ENCODE measurements at regions not wholly inside any gene's neighbourhood (a gene's known extent, or its start where the extent isn't known, plus 50 kb on each side); places are given as distances from the start of the nearest gene placed in this dataset.

GRCh38 chr3:74387111-74387735, 227.2 kb downstream of the CNTN3 start (continued):
- TF ChIP-seq NFATC4 (CRISPR knock-in tag; IDR thresholded peaks at IDR 0.05) = no peak
- TF ChIP-seq, protein P1, sequence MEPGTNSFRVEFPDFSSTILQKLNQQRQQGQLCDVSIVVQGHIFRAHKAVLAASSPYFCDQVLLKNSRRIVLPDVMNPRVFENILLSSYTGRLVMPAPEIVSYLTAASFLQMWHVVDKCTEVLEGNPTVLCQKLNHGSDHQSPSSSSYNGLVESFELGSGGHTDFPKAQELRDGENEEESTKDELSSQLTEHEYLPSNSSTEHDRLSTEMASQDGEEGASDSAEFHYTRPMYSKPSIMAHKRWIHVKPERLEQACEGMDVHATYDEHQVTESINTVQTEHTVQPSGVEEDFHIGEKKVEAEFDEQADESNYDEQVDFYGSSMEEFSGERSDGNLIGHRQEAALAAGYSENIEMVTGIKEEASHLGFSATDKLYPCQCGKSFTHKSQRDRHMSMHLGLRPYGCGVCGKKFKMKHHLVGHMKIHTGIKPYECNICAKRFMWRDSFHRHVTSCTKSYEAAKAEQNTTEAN (CRISPR knock-in tag; IDR thresholded peaks at IDR 0.05) = no peak
- TF ChIP-seq TCF7 (CRISPR knock-in tag; IDR thresholded peaks at IDR 0.05; ENCODE audit: low read depth) = no peak
- no peak for TF ChIP-seq ZNF138 (CRISPR knock-in tag; conservative IDR thresholded peaks at IDR 0.05)
- TF ChIP-seq, protein P2, sequence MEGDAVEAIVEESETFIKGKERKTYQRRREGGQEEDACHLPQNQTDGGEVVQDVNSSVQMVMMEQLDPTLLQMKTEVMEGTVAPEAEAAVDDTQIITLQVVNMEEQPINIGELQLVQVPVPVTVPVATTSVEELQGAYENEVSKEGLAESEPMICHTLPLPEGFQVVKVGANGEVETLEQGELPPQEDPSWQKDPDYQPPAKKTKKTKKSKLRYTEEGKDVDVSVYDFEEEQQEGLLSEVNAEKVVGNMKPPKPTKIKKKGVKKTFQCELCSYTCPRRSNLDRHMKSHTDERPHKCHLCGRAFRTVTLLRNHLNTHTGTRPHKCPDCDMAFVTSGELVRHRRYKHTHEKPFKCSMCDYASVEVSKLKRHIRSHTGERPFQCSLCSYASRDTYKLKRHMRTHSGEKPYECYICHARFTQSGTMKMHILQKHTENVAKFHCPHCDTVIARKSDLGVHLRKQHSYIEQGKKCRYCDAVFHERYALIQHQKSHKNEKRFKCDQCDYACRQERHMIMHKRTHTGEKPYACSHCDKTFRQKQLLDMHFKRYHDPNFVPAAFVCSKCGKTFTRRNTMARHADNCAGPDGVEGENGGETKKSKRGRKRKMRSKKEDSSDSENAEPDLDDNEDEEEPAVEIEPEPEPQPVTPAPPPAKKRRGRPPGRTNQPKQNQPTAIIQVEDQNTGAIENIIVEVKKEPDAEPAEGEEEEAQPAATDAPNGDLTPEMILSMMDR (IDR thresholded peaks at IDR 0.05) = no peak
- no peak for TF ChIP-seq ZNF423 (CRISPR knock-in tag; IDR thresholded peaks at IDR 0.05)
- TF ChIP-seq ERG (CRISPR knock-in tag; IDR thresholded peaks at IDR 0.05) = no peak
- TF ChIP-seq, protein P3, sequence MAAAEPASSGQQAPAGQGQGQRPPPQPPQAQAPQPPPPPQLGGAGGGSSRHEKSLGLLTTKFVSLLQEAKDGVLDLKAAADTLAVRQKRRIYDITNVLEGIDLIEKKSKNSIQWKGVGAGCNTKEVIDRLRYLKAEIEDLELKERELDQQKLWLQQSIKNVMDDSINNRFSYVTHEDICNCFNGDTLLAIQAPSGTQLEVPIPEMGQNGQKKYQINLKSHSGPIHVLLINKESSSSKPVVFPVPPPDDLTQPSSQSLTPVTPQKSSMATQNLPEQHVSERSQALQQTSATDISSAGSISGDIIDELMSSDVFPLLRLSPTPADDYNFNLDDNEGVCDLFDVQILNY (CRISPR knock-in tag; IDR thresholded peaks at IDR 0.05) = no peak
- TF ChIP-seq, protein P4, sequence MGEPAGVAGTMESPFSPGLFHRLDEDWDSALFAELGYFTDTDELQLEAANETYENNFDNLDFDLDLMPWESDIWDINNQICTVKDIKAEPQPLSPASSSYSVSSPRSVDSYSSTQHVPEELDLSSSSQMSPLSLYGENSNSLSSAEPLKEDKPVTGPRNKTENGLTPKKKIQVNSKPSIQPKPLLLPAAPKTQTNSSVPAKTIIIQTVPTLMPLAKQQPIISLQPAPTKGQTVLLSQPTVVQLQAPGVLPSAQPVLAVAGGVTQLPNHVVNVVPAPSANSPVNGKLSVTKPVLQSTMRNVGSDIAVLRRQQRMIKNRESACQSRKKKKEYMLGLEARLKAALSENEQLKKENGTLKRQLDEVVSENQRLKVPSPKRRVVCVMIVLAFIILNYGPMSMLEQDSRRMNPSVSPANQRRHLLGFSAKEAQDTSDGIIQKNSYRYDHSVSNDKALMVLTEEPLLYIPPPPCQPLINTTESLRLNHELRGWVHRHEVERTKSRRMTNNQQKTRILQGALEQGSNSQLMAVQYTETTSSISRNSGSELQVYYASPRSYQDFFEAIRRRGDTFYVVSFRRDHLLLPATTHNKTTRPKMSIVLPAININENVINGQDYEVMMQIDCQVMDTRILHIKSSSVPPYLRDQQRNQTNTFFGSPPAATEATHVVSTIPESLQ (CRISPR knock-in tag; IDR thresholded peaks at IDR 0.05) = no peak
- TF ChIP-seq ELF4 (CRISPR knock-in tag; IDR thresholded peaks at IDR 0.05; ENCODE audit: low read depth) = no peak
- TF ChIP-seq ZNF416 (CRISPR knock-in tag; IDR thresholded peaks at IDR 0.05) = no peak
- TF ChIP-seq SP1 (CRISPR knock-in tag; conservative IDR thresholded peaks at IDR 0.05) = no peak
- no peak for TF ChIP-seq PRRX2 (CRISPR knock-in tag; IDR thresholded peaks at IDR 0.05)

- TF ChIP-seq SMAD3 (CRISPR knock-in tag; IDR thresholded peaks at IDR 0.05; ENCODE audit: borderline replicate concordance) (no peak), OVOL2 (CRISPR knock-in tag; IDR thresholded peaks at IDR 0.05; ENCODE audit: borderline replicate concordance) (no peak)
- TF ChIP-seq, protein P5, sequence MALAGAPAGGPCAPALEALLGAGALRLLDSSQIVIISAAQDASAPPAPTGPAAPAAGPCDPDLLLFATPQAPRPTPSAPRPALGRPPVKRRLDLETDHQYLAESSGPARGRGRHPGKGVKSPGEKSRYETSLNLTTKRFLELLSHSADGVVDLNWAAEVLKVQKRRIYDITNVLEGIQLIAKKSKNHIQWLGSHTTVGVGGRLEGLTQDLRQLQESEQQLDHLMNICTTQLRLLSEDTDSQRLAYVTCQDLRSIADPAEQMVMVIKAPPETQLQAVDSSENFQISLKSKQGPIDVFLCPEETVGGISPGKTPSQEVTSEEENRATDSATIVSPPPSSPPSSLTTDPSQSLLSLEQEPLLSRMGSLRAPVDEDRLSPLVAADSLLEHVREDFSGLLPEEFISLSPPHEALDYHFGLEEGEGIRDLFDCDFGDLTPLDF (CRISPR knock-in tag; IDR thresholded peaks at IDR 0.05) = no peak
Measured at GRCh38 chr3:74384159-74384558, 230.3 kb downstream of the CNTN3 start.

More at GRCh38 chr3:74384159-74384558, 230.3 kb downstream of the CNTN3 start:
- no peak for ATAC-seq
- DNase-seq (ENCODE audit: low spot score) = no peak
- Mint-ChIP-seq H3K4me3 (no peak overlapping the region), H3K4me1 (no peaks in the 10 kb centered on the region), H3K27ac (no peak overlapping the region), H3K36me3 (no peaks in the 10 kb centered on the region), H3K9me3 (peaks cover 5% of the 10 kb centered on the region), H3K27me3 (ENCODE audit: low read depth) (peaks cover 3% of the 10 kb centered on the region; the same call in 1 of the 2 replicates)
- ChIA-PET CTCF (no interaction called here), POLR2A (no interaction called here)
